D341Med (cell line): ENCODE measurements at regions not wholly inside any gene's neighbourhood (a gene's known extent, or its start where the extent isn't known, plus 50 kb on each side); places are given as distances from the start of the nearest gene placed in this dataset.
"Not testable (repeated sequence)": the region's sequence is repeated elsewhere in the genome, so short reads cannot be mapped to it uniquely, and the experiment has no call there.

ENCODE experiments used
- DNase-seq: peaks from one replicate; pipeline ENCODE4 v3.0.0; 2012; ENCODE audit warnings: low spot score

DNA sequence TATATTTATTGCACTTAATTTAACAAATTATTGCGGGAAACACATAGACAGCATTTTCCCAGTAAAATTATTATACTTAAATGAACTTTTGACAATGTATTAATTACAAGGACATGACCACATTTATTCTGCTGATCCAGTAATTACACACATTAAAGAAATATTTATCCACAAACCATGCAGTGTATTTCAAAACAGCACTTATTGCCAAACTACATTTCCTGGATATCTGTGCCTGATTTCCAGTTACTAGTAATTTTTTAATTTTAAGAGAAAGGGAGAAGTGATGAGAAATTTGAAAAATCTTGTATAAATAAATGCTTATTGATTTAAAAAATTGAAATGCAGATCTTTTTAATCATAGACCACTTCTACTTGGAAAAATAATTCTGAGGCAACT, 1458.7 kb upstream of the ACVR2A start:
- DNase-seq, result no peak

GRCh38 chr2:146385031-146385430, 1459.8 kb upstream of the ACVR2A start:
- DNase-seq, result no peak

GRCh38 chr2:146376511-146377064, 1468.2 kb upstream of the ACVR2A start:
- no peak for DNase-seq

DNA sequence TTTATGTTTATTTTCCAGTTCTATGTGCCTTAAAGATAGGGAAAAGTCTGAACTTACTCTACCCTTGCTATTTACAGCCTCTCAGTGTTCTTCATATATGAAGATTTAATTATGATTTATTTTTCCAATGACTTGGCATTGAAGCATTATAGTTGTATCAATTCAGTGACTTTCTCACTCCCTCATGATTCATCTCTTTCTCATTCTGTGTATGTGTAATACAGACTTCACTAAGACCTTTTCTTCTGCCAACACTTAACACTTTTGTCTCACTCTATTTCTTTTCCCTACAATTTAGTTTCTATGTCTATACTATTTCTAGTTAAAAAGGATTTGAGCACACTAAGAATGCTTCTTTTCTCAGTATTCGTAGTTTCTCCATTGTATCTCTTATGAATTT, 1470.3 kb upstream of the ACVR2A start:
- no peak for DNase-seq

- not testable (repeated sequence) for DNase-seq
Observed at GRCh38 chr2:146371364-146371763, 1473.5 kb upstream of the ACVR2A start.

DNA sequence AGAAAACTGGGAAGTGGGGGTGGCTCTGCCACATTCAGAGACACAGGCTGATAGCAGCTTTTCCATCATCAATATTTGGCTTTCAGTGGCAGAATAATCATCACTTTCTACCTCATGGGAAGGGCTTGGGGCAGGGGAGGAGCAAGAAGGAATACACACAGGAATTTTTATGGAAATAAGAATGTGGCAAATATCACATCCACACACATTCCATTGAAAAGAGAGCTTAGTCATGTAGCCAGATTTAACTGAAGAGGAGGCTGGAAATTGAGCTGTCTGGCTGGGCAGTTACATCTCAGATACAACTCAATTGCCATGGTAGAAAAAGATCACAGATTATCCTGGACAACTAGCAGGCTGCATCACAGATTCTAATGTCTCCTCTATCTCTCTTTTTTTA, 1474.0 kb upstream of the ACVR2A start:
- DNase-seq, result no peak

GRCh38 chr2:146366276-146366675, 1478.6 kb upstream of the ACVR2A start:
- no peak for DNase-seq

GRCh38 chr2:146365041-146365440, 1479.8 kb upstream of the ACVR2A start:
- no peak for DNase-seq

GRCh38 chr2:146363731-146364130, 1481.1 kb upstream of the ACVR2A start:
- DNase-seq, result no peak

- DNase-seq, result no peak
Observed at GRCh38 chr2:146351689-146352088, 1493.1 kb upstream of the ACVR2A start.

- DNase-seq, result no peak
Observed at GRCh38 chr2:146349334-146349733, 1495.5 kb upstream of the ACVR2A start.

- no peak for DNase-seq
Observed at GRCh38 chr2:146324951-146325350, 1519.9 kb upstream of the ACVR2A start.

- DNase-seq, result no peak
Observed at GRCh38 chr2:146323564-146323963, 1521.3 kb upstream of the ACVR2A start.

GRCh38 chr2:146321175-146321574, 1523.7 kb upstream of the ACVR2A start:
- no peak for DNase-seq

DNA sequence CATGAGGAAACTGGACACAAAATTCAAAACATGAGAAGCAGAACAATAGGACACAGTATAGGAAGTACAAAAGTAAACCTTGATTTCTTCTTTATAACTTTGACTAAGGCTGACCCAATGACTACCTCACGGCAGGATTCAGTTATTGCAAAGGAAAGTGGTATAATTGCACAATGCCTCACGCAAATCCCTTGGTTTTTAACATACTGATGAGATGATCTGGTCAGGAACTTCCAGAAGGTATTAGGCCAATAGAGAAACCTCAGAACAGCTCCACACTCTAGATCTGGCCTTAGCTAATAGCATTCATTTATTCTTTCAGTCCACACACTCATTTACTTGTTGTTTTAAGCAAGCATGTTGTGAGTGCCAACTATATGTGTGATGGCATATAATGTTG, 1526.9 kb upstream of the ACVR2A start:
- DNase-seq, result no peak

- DNase-seq, result no peak
Observed at GRCh38 chr2:146312899-146313298, 1531.9 kb upstream of the ACVR2A start.

DNA sequence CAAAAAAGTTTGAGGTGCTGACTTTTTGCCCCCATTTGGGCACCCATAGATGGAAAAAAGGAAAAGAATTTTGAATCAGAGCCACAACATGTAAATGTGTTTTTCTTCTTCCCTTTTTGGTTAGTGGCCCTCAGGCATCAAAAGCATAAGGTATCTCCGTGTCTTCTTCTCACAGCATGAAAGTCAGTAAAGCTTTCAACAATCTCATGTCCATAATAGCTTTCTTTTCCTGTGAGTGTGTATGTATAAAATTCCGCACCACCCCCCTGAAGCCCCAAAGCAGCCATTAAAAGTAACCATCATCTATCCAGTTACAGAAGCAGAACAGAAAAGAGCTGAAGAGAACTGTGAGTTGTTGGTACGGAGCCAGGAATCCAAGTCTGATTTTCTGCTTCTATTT, 1539.7 kb upstream of the ACVR2A start:
- no peak for DNase-seq

GRCh38 chr2:146301287-146301686, 1543.5 kb upstream of the ACVR2A start:
- DNase-seq, result no peak

DNA sequence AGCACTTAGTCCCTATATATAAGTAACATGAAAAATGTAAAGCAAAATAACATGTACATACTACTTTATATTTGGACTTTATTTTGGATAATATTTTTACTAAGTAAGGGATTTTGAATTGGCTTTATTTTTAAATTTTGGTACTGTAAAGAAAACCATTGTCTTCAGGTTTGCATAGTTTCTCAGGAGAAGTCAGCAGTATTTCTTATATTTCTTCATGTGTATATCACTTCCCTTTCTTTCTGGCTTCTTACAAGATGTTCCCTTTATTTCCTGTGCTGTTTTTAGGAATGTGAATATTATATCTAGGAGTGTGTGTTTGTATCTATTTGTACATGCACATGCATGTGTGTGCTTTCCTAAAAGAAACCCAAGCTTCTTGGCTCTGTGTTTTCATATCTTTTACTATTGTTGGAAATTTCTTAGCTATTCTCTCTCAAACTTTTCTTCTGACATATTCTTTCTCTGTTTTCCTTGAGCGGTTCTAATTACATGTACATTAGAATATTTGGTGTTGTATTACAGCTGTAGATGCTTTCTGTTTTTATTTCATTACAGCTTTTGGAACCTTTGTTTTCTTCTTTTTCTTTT, 1549.7 kb upstream of the ACVR2A start:
- no peak for DNase-seq

GRCh38 chr2:146287281-146287680, 1557.5 kb upstream of the ACVR2A start:
- no peak for DNase-seq

DNA sequence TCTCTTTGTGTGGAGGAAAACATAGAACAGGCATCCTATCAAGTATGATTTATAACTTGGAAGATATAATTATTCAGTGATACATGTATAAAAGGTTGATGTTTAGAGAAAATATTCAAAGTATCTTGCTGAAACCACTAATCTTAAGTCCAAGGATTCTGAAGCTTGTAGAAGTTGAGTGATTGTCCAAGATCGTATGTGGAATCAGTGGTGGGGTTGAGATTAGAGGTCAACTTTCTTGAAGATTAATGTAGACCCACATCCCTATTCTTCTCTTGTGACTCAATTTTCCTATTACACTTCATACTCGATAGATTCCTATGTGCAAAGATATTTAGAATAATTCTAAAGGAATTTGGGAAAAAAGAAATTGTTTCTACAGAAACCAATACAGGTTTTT, 1565.9 kb upstream of the ACVR2A start:
- DNase-seq, result no peak

GRCh38 chr2:146271131-146271831, 1573.5 kb upstream of the ACVR2A start:
- no peak for DNase-seq

GRCh38 chr2:146270618-146271017, 1574.2 kb upstream of the ACVR2A start:
- no peak for DNase-seq

DNA sequence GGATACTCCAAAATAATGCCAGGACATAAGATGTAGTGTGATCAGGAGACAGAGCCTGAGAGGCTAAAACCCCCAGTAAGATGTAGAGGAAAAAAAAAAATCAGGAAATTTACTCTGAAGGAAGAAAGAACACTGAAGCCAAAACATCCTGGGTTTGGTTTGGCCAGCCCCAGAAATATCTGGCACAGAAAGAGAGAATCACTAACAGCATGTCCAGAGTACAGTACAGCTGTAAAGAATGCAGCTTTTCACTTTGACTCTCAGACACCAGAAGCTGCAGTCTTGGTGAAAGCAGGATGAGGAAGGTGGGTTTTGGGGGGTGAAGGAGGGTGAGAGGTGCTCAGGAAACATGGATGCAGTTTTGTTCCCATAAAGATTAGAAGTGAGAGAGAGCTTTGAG, 1577.7 kb upstream of the ACVR2A start:
- no peak for DNase-seq
